ENCODE measurements at regions not wholly inside any gene's neighbourhood (a gene's known extent, or its start where the extent isn't known, plus 50 kb on each side); places are given as distances from the start of the nearest gene placed in this dataset.

GRCh38 chr5:74054139-74054538 is 428.1 kb downstream of the ARHGEF28 start:
- Mint-ChIP-seq H3K27me3 (ENCODE audit: unreplicated experiment) (peaks cover 5% of the 10 kb centered on the region), H3K9me3 (ENCODE audit: unreplicated experiment) (peaks cover 7% of the 10 kb centered on the region), H3K4me3 (ENCODE audit: unreplicated experiment) (no peak overlapping the region), H3K4me1 (ENCODE audit: low read depth, unreplicated experiment) (peaks cover 51% of the 10 kb centered on the region), H3K36me3 (ENCODE audit: unreplicated experiment) (no peaks in the 10 kb centered on the region), H3K27ac (ENCODE audit: unreplicated experiment) (no peak overlapping the region)
- TF ChIP-seq, protein P1, sequence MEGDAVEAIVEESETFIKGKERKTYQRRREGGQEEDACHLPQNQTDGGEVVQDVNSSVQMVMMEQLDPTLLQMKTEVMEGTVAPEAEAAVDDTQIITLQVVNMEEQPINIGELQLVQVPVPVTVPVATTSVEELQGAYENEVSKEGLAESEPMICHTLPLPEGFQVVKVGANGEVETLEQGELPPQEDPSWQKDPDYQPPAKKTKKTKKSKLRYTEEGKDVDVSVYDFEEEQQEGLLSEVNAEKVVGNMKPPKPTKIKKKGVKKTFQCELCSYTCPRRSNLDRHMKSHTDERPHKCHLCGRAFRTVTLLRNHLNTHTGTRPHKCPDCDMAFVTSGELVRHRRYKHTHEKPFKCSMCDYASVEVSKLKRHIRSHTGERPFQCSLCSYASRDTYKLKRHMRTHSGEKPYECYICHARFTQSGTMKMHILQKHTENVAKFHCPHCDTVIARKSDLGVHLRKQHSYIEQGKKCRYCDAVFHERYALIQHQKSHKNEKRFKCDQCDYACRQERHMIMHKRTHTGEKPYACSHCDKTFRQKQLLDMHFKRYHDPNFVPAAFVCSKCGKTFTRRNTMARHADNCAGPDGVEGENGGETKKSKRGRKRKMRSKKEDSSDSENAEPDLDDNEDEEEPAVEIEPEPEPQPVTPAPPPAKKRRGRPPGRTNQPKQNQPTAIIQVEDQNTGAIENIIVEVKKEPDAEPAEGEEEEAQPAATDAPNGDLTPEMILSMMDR (IDR thresholded peaks at IDR 0.05; ENCODE audit: partially characterized antibody, unreplicated experiment): no peak
- DNase-seq: no peak

DNA sequence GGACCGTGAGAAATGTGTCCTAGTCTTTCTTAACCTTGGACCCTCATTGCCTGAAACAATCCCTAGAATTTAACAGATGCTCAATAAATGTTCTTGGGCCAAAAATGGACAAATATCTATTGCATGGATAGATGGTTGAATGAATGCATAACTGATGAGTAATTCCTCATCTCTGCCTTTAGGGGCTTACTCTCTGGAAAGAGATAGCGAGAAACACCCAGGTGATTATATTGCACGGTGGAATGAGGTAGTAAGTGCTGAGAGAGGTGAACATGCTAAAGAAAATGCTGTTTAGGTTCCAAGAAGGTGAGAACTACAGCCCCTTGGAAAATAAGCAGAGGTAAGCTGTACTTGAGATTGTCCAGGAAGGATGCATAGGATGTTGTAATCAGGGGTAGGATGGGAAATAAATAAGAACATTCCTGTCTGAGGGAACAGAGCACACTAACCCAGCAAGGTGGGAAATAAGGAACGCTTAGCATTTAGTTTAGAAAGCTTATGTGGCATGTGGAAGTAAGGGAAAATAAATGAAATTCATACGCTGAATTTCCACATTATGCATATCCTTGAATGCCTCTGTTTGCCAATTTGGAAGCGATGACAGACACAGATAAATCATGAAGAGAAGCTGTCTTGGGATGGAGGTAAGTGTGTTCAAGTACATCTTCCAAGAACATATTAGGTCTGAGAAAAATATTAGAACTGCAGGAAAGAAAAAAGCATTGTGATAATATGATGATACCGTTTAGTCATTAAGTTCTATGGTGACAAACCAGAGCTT is 426.6 kb downstream of the ARHGEF28 start:
- H3K9me3 Mint-ChIP-seq (ENCODE audit: unreplicated experiment): peaks cover 9% of the 10 kb centered on the region
- H3K4me1 Mint-ChIP-seq (ENCODE audit: low read depth, unreplicated experiment): peaks cover 51% of the 10 kb centered on the region
- peaks cover 2% of the 10 kb centered on the region for H3K36me3 Mint-ChIP-seq (ENCODE audit: unreplicated experiment)
- no peak overlapping the region for H3K27ac Mint-ChIP-seq (ENCODE audit: unreplicated experiment)
- TF ChIP-seq, protein P1 (IDR thresholded peaks at IDR 0.05; ENCODE audit: partially characterized antibody, unreplicated experiment): peak; percentile 32
- DNase-seq: no peak
- H3K4me3 Mint-ChIP-seq (ENCODE audit: unreplicated experiment): no peak overlapping the region
- H3K27me3 Mint-ChIP-seq (ENCODE audit: unreplicated experiment): peaks cover 5% of the 10 kb centered on the region

GRCh38 chr5:74051076-74051475 is 425.1 kb downstream of the ARHGEF28 start:
- Mint-ChIP-seq H3K36me3 (ENCODE audit: unreplicated experiment) (peaks cover 5% of the 10 kb centered on the region), H3K9me3 (ENCODE audit: unreplicated experiment) (peaks cover 9% of the 10 kb centered on the region), H3K4me3 (ENCODE audit: unreplicated experiment) (no peak overlapping the region), H3K4me1 (ENCODE audit: low read depth, unreplicated experiment) (peaks cover 42% of the 10 kb centered on the region), H3K27me3 (ENCODE audit: unreplicated experiment) (peaks cover 5% of the 10 kb centered on the region), H3K27ac (ENCODE audit: unreplicated experiment) (peak overlapping the region; percentile 16)
- TF ChIP-seq, protein P1 (IDR thresholded peaks at IDR 0.05; ENCODE audit: partially characterized antibody, unreplicated experiment): no peak
- peak; percentile 38 for DNase-seq

- Mint-ChIP-seq H3K4me1 (ENCODE audit: low read depth, unreplicated experiment) (peaks cover 12% of the 10 kb centered on the region), H3K27me3 (ENCODE audit: unreplicated experiment) (peaks cover 4% of the 10 kb centered on the region), H3K27ac (ENCODE audit: unreplicated experiment) (no peak overlapping the region), H3K36me3 (ENCODE audit: unreplicated experiment) (peaks cover 5% of the 10 kb centered on the region), H3K4me3 (ENCODE audit: unreplicated experiment) (no peak overlapping the region), H3K9me3 (ENCODE audit: unreplicated experiment) (peaks cover 5% of the 10 kb centered on the region)
- TF ChIP-seq, protein P1 (IDR thresholded peaks at IDR 0.05; ENCODE audit: partially characterized antibody, unreplicated experiment): no peak
- no peak for DNase-seq
These were observed 418.9 kb downstream of the ARHGEF28 start for GRCh38 chr5:74044936-74045335.

DNA sequence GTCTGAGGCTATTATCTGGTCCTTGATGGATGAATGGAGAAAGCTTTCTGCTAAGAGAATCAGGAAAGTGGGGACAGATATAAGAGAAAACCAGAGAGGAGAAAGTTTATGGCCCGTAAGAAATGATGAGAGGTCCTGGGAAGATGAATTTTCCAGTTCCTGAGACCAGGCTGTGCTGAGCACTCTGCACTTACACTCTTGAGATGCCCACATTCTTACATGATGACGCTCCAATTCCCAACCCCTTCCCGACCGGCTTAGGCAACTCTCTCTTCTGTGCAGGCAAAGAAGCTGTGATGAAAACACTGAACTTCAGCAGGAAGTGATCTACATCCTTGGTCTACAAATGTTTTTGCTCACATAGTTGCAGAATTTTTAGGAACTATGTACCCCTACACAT is 417.0 kb downstream of the ARHGEF28 start:
- TF ChIP-seq, protein P1 (IDR thresholded peaks at IDR 0.05; ENCODE audit: partially characterized antibody, unreplicated experiment): no peak
- Mint-ChIP-seq H3K4me3 (ENCODE audit: unreplicated experiment) (no peak overlapping the region), H3K9me3 (ENCODE audit: unreplicated experiment) (peaks cover 9% of the 10 kb centered on the region), H3K36me3 (ENCODE audit: unreplicated experiment) (peaks cover 5% of the 10 kb centered on the region), H3K4me1 (ENCODE audit: low read depth, unreplicated experiment) (peaks cover 10% of the 10 kb centered on the region), H3K27me3 (ENCODE audit: unreplicated experiment) (peaks cover 5% of the 10 kb centered on the region), H3K27ac (ENCODE audit: unreplicated experiment) (no peak overlapping the region)
- DNase-seq: no peak
